Loucy (cell line): ENCODE measurements at regions not wholly inside any gene's neighbourhood (a gene's known extent, or its start where the extent isn't known, plus 50 kb on each side); places are given as distances from the start of the nearest gene placed in this dataset.

Source experiments
- H2AFZ ChIP-seq: fragments of 200-600 bp; sonication (generic); 2 replicates; pipeline ENCODE4 v1.6.0; 2016; ENCODE audit warnings: antibody characterized with exemption, mild to moderate bottlenecking, low read length, moderate library complexity
- H3F3A ChIP-seq: fragments of 200-600 bp; 2 replicates; pipeline ENCODE4 v1.6.0; 2016; ENCODE audit warnings: antibody characterized with exemption, low read depth, mild to moderate bottlenecking
- H3K27me3 ChIP-seq: fragments of 200-600 bp; sonication (generic); 2 replicates; pipeline ENCODE4 v1.6.1; 2014; ENCODE audit warnings: low read length, mild to moderate bottlenecking; ENCODE audit not compliant: insufficient read depth, poor library complexity, severe bottlenecking
- H3K36me3 ChIP-seq: fragments of 200-600 bp; sonication (generic); 2 replicates; pipeline ENCODE4 v1.6.1; 2016; ENCODE audit warnings: low read length; ENCODE audit not compliant: insufficient read depth
- H3K4me1 ChIP-seq: fragments of 200-600 bp; sonication (generic); 2 replicates; pipeline ENCODE4 v1.5.1; 2014; ENCODE audit warnings: low read length, mild to moderate bottlenecking; ENCODE audit not compliant: insufficient read depth, poor library complexity, severe bottlenecking
- H3K4me2 ChIP-seq: fragments of 200-600 bp; sonication (generic); 2 replicates; pipeline ENCODE4 v1.6.0; 2014; ENCODE audit warnings: antibody characterized with exemption, low read length, low read depth, mild to moderate bottlenecking; ENCODE audit not compliant: poor library complexity, severe bottlenecking
- H3K4me3 ChIP-seq: fragments of 200-600 bp; sonication (generic); 2 replicates; pipeline ENCODE4 v1.5.1; 2014; ENCODE audit warnings: low read length, mild to moderate bottlenecking, mixed read lengths; ENCODE audit not compliant: poor library complexity, severe bottlenecking
- H3K79me2 ChIP-seq: fragments of 200-600 bp; sonication (generic); 2 replicates; pipeline ENCODE4 v1.6.1; 2014; ENCODE audit warnings: low read length; ENCODE audit not compliant: insufficient read depth
- H3K9ac ChIP-seq: fragments of 200-600 bp; sonication (generic); 2 replicates; pipeline ENCODE4 v1.6.0; 2014; ENCODE audit warnings: mild to moderate bottlenecking, low read depth, low read length, moderate library complexity; ENCODE audit not compliant: poor library complexity, severe bottlenecking
- H3K9me2 ChIP-seq: fragments of 200-600 bp; sonication (generic); replicated peaks from 2 replicates; pipeline ENCODE4 v1.6.1; 2016; ENCODE audit warnings: low read depth, low read length, mixed read lengths
- H3K9me3 ChIP-seq: fragments of 200-600 bp; sonication (generic); 2 replicates; pipeline ENCODE4 v1.6.1; 2014; ENCODE audit warnings: mild to moderate bottlenecking, antibody characterized with exemption, low read length, low read depth; ENCODE audit not compliant: insufficient read depth
- H4K20me1 ChIP-seq: fragments of 200-600 bp; sonication (generic); 2 replicates; pipeline ENCODE4 v1.6.0; 2014; ENCODE audit warnings: antibody characterized with exemption, low read length, mild to moderate bottlenecking; ENCODE audit not compliant: insufficient read depth, poor library complexity, severe bottlenecking
- CTCF ChIP-seq: fragments of 200-600 bp; sonication (generic); conservative IDR thresholded peaks from 2 replicates; pipeline ENCODE4 v1.5.1; 2014; ENCODE audit warnings: mild to moderate bottlenecking, antibody characterized with exemption, low read length
- EZH2phosphoT487 ChIP-seq: fragments of 200-600 bp; IDR thresholded peaks from 2 replicates; pipeline ENCODE4 v1.6.1; 2018; ENCODE audit warnings: antibody characterized with exemption, mild to moderate bottlenecking, moderate library complexity, borderline replicate concordance

DNA sequence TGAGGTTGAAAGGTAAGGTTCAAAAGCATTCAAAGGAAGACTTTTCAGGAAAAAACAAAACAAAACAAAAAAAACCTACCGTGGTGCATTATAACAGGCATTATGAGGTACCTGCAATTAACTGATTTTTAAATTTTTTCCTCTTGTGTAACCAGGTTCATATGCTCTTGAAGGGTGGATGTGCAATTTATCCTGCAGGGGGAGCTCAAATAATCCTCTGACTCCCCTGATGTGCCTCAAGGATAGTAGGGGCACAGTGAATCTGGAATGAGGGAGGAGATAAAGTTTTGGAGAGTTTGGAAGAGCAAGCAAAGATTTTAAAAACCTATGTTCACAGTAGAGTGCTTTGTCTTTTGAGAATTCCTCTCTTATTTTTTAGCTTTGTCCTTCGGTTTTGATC, 1349.4 kb downstream of the CDH8 start:
- Histone ChIP-seq H3K9me3 (no peaks in the 10 kb centered on the region), H3F3A (no peaks in the 10 kb centered on the region)

DNA sequence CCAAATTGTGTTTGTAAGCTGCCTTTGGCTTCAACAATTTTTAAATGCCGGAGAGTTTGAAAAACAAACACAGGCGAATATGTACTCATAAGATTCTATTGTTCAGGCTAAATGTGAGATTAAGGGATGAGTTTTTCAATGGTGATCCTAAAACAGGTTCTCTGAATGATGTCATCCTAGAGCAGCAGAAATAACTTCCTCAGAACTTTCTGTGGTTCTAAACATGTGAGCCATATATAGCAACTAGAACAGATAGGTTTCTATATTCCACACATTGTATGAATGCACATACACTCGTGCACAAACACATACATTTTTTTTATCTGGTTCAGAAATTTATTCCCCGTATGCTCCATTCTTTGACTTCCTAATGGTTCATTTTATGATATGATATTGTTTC, 1352.2 kb downstream of the CDH8 start:
- Histone ChIP-seq H3K27me3 (no peaks in the 10 kb centered on the region), H3F3A (no peaks in the 10 kb centered on the region), H3K9me3 (no peaks in the 10 kb centered on the region), H2AFZ (no peak overlapping the region), H3K4me1 (no peaks in the 10 kb centered on the region), H3K36me3 (no peaks in the 10 kb centered on the region), H4K20me1 (no peaks in the 10 kb centered on the region), H3K9me2 (no peaks in the 10 kb centered on the region), H3K4me3 (no peak overlapping the region), H3K79me2 (no peaks in the 10 kb centered on the region), H3K9ac (no peak overlapping the region), H3K4me2 (no peak overlapping the region)
- no peak for TF ChIP-seq EZH2phosphoT487
- no peak for TF ChIP-seq CTCF

More for the DNA sequence above, 1349.4 kb downstream of the CDH8 start:
- Histone ChIP-seq H3K9ac (no peak overlapping the region), H3K79me2 (no peaks in the 10 kb centered on the region), H3K27me3 (no peaks in the 10 kb centered on the region), H3K4me1 (no peaks in the 10 kb centered on the region), H3K9me2 (no peaks in the 10 kb centered on the region), H3K4me3 (no peak overlapping the region), H4K20me1 (no peaks in the 10 kb centered on the region), H2AFZ (no peak overlapping the region), H3K36me3 (no peaks in the 10 kb centered on the region), H3K4me2 (no peak overlapping the region)
- no peak for TF ChIP-seq EZH2phosphoT487
- no peak; the same call in 1 of the 2 replicates for TF ChIP-seq CTCF

DNA sequence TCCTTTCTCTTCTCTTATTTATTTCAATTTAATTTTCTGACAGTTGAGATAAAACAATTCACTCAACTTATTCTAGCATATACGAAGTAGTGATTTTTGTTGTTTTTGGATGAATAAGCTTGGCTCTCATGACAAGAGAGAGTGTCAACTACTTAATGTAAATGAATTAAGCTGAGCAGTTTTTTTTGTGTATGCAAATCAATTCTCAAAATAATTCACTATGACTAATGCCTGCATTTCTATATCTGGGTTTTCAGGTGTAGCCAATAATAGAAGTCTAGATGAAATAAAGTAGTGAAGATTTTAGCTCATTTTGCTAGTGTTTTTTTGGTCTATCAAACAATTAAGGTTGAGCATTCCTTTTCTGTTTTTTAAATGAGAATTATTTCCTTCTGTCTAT, 1354.0 kb downstream of the CDH8 start:
- no peaks in the 10 kb centered on the region for H4K20me1 ChIP-seq
- no peak overlapping the region for H3K4me3 ChIP-seq
- H3K4me1 ChIP-seq = no peaks in the 10 kb centered on the region
- no peaks in the 10 kb centered on the region for H3F3A ChIP-seq
- no peak overlapping the region for H2AFZ ChIP-seq
- H3K9me3 ChIP-seq = no peaks in the 10 kb centered on the region
- no peak overlapping the region for H3K9ac ChIP-seq
- TF ChIP-seq CTCF (no peak), EZH2phosphoT487 (no peak)
- H3K79me2 ChIP-seq = no peaks in the 10 kb centered on the region
- H3K36me3 ChIP-seq = no peaks in the 10 kb centered on the region
- H3K4me2 ChIP-seq = no peak overlapping the region
- H3K9me2 ChIP-seq = no peaks in the 10 kb centered on the region
- no peaks in the 10 kb centered on the region for H3K27me3 ChIP-seq
